ENCODE measurements at regions not wholly inside any gene's neighbourhood (a gene's known extent, or its start where the extent isn't known, plus 50 kb on each side); places are given as distances from the start of the nearest gene placed in this dataset.

DNA sequence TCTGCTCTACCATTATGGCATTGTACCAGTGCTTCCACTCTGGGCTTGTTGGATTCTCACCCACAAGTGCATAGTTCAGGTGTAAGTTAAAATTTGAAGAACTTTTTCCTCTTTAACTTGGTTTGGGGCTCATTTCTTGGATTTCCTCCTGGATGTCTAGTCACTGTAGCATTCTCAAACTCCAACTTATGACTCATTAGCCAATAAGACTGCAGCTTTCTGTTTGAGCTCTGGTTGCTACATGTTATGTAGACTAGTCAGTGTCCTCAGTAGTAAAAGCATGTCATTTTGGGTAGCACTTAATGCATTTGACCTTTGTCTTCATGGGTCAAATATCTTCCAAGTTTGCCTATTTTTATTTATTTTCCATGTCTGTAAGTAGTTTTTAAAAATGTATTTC, 790.8 kb downstream of the BRINP1 start:
- TF ChIP-seq, protein P1, sequence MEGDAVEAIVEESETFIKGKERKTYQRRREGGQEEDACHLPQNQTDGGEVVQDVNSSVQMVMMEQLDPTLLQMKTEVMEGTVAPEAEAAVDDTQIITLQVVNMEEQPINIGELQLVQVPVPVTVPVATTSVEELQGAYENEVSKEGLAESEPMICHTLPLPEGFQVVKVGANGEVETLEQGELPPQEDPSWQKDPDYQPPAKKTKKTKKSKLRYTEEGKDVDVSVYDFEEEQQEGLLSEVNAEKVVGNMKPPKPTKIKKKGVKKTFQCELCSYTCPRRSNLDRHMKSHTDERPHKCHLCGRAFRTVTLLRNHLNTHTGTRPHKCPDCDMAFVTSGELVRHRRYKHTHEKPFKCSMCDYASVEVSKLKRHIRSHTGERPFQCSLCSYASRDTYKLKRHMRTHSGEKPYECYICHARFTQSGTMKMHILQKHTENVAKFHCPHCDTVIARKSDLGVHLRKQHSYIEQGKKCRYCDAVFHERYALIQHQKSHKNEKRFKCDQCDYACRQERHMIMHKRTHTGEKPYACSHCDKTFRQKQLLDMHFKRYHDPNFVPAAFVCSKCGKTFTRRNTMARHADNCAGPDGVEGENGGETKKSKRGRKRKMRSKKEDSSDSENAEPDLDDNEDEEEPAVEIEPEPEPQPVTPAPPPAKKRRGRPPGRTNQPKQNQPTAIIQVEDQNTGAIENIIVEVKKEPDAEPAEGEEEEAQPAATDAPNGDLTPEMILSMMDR (conservative IDR thresholded peaks at IDR 0.05 in 1 of 2, IDR thresholded peaks at IDR 0.05 in 1 of 2; ENCODE audit: extremely low read depth in 1 of 2, insufficient read depth in 1 of 2, low read depth in 1 of 2, low read length in 2 of 2) = no peak
- TF ChIP-seq EZH2 (IDR thresholded peaks at IDR 0.05; ENCODE audit: borderline replicate concordance, low read length) = no peak
